ENCODE measurements at regions not wholly inside any gene's neighbourhood (a gene's known extent, or its start where the extent isn't known, plus 50 kb on each side); places are given as distances from the start of the nearest gene placed in this dataset.

DNA sequence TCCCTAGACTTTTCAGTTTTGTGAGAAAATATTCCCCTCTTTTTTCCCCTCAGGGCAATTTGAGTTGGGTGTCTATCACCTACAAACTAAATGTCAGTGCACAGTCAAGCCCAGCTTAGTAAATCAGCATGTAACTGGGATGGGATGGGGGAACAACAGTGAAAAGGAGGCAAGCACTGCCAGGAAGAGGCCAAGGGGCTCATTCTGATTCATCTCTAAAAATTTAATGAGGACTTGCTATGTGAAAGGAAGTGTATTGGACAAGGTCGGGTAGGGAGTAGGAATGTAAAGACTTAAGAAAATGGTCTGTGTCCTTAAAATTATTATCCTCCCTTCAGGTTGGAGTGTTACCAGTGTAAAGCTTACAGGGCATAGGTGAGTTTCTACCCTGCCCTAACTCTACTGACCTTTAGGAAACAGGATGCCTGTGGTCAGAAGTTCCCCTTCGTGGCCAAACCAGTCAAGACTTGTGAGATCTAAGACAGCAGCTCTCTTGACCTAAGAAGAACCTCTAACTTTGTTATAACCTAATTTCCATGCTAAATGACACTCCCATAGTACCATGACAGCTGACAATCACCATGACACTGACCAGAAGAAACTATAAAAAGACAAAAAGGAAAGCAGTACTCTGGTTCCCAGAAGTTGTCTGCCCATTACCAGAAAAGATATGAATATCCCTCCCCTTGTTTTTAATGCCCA is 194.4 kb upstream of the LDB2 start:
- TF ChIP-seq CTCF (conservative IDR thresholded peaks at IDR 0.05; ENCODE audit: low read depth, low read length) = no peak
- no peak for TF ChIP-seq EZH2 (IDR thresholded peaks at IDR 0.05; ENCODE audit: borderline replicate concordance, low read depth, low read length, poor library complexity, severe bottlenecking)
